WERI-Rb-1 (cell line): ENCODE measurements at regions not wholly inside any gene's neighbourhood (a gene's known extent, or its start where the extent isn't known, plus 50 kb on each side); places are given as distances from the start of the nearest gene placed in this dataset.

Experiments used
- DNase-seq: peaks from one replicate; pipeline ENCODE4 v3.0.0-alpha.2; 2020
- H3K27ac ChIP-seq: fragments of 250-450 bp; sonication (Bioruptor Pico); 2 replicates; pipeline ENCODE4 v1.5.1; 2020; ENCODE audit warnings: mild to moderate bottlenecking, moderate library complexity
- H3K27me3 ChIP-seq: fragments of 250-450 bp; sonication (Bioruptor Pico); 2 replicates; pipeline ENCODE4 v1.5.1; 2021; ENCODE audit warnings: mild to moderate bottlenecking, low read depth, moderate library complexity; ENCODE audit not compliant: insufficient read depth, severe bottlenecking
- H3K36me3 ChIP-seq: fragments of 250-450 bp; sonication (Bioruptor Pico); 2 replicates; pipeline ENCODE4 v1.5.1; 2020; ENCODE audit warnings: mild to moderate bottlenecking, moderate library complexity
- H3K4me3 ChIP-seq: 2 replicates; pipeline ENCODE4 v1.5.1; 2011; ENCODE audit warnings: low read depth, mild to moderate bottlenecking, control low read depth, low read length
- H3K9me3 ChIP-seq: fragments of 250-450 bp; sonication (Bioruptor Pico); 2 replicates; pipeline ENCODE4 v1.5.1; 2021; ENCODE audit warnings: mild to moderate bottlenecking, moderate library complexity; ENCODE audit not compliant: severe bottlenecking
- TF ChIP-seq, protein P1 (sequence below): IDR thresholded peaks from 2 replicates; pipeline ENCODE4 v1.5.1; 2011; ENCODE audit warnings: low read depth, mild to moderate bottlenecking, control low read depth, inconsistent platforms, low read length

- no peaks in the 10 kb centered on the region for H3K27me3 ChIP-seq
- TF ChIP-seq, protein P1, sequence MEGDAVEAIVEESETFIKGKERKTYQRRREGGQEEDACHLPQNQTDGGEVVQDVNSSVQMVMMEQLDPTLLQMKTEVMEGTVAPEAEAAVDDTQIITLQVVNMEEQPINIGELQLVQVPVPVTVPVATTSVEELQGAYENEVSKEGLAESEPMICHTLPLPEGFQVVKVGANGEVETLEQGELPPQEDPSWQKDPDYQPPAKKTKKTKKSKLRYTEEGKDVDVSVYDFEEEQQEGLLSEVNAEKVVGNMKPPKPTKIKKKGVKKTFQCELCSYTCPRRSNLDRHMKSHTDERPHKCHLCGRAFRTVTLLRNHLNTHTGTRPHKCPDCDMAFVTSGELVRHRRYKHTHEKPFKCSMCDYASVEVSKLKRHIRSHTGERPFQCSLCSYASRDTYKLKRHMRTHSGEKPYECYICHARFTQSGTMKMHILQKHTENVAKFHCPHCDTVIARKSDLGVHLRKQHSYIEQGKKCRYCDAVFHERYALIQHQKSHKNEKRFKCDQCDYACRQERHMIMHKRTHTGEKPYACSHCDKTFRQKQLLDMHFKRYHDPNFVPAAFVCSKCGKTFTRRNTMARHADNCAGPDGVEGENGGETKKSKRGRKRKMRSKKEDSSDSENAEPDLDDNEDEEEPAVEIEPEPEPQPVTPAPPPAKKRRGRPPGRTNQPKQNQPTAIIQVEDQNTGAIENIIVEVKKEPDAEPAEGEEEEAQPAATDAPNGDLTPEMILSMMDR, result no peak
- H3K27ac ChIP-seq, result no peak overlapping the region
- DNase-seq, result no peak
- H3K36me3 ChIP-seq, result no peaks in the 10 kb centered on the region
- H3K9me3 ChIP-seq, result peaks cover 4% of the 10 kb centered on the region
- no peak overlapping the region for H3K4me3 ChIP-seq
These were observed 1022.3 kb upstream of the CNTNAP5 start for GRCh38 chr2:123002660-123003248.

DNA sequence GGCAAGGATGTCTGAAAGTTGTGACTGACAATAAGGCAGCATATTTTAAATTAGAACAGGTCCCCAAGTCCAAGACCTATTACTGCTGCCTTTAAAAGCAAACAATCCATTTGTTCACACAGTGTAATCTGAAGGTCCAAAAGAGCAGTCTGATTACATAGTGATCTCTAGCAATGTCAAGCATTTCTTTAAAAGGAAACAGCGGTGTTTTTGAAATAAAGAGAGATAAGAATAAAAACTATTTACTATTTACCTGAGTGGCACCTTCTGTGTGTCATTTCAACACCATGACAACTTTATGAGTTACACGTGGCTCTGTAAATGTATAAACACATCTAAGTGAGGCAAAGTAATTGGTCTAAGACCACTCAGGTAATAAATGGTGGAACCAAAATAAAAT lies 1009.9 kb upstream of the CNTNAP5 start:
- Histone ChIP-seq H3K9me3 (no peaks in the 10 kb centered on the region), H3K36me3 (no peaks in the 10 kb centered on the region), H3K4me3 (no peak overlapping the region), H3K27me3 (no peaks in the 10 kb centered on the region), H3K27ac (no peak overlapping the region)
- TF ChIP-seq, protein P1, result no peak
- no peak for DNase-seq

DNA sequence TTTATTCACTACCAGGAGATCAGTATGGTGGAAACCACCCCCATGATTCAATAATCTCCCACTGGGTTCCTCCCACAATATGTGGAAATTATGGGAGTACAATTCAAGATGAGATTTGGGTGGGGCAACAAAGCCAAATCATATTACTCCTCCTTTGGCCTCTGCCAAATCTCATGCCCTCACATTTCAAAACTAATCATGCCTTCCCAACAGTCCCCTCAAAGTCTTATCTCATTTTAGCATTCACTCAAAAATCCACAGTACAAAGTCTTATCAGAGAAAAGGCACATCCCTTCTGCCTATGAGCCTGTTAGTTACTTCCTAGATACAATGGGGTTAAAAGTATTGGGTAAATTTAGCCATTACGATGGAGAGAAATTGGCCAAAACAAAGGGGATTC lies 989.5 kb upstream of the CNTNAP5 start:
- TF ChIP-seq, protein P1, result no peak
- Histone ChIP-seq H3K27me3 (no peaks in the 10 kb centered on the region), H3K9me3 (no peaks in the 10 kb centered on the region), H3K27ac (no peak overlapping the region), H3K4me3 (no peak overlapping the region), H3K36me3 (no peaks in the 10 kb centered on the region)
- DNase-seq, result no peak

DNA sequence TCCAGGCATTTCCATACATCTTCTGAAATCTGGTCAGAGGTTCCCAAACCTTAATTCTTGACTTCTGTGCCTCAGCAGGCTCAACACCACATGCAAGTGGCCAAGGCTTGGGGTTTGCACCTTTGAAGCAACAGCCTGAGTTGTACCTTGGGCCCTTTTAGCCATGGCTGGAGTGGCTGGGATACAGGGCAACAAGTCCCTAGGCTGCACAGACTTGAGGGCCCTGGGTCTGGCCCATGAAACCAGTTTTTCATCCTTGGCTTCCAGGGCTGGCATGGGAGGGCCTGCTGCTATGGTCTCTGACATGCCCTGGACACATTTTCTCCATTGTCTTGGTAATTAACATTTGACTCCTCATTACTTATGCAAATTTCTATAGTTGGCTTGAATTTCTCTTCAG lies 988.8 kb upstream of the CNTNAP5 start:
- H3K27ac ChIP-seq, result no peak overlapping the region
- no peak for DNase-seq
- TF ChIP-seq, protein P1, result no peak

DNA sequence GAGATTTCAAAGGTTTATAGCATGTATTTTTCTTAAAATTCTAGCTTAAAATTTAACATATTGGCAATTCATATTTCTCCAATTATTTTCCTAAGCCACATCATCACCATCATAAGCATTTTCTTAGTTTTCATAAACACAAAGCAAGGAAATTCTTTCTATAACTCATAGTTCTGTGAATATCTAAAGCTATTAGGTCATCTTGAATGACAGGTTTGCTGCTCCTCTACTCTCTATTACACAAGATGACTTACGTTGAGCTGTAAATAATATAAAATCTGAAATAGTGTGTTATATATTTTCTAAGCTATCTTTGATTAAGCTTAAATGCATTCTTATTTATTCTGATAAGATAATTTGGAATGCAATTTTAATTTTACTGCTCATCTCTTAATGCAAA lies 984.6 kb upstream of the CNTNAP5 start:
- H3K4me3 ChIP-seq, result no peak overlapping the region
- no peak overlapping the region for H3K27ac ChIP-seq
- no peak for DNase-seq
- no peaks in the 10 kb centered on the region for H3K36me3 ChIP-seq
- TF ChIP-seq, protein P1, result no peak
- no peaks in the 10 kb centered on the region for H3K9me3 ChIP-seq
- no peaks in the 10 kb centered on the region for H3K27me3 ChIP-seq

More for the DNA sequence above, 988.8 kb upstream of the CNTNAP5 start:
- Histone ChIP-seq H3K4me3 (no peak overlapping the region), H3K9me3 (no peaks in the 10 kb centered on the region), H3K27me3 (no peaks in the 10 kb centered on the region), H3K36me3 (no peaks in the 10 kb centered on the region)

DNA sequence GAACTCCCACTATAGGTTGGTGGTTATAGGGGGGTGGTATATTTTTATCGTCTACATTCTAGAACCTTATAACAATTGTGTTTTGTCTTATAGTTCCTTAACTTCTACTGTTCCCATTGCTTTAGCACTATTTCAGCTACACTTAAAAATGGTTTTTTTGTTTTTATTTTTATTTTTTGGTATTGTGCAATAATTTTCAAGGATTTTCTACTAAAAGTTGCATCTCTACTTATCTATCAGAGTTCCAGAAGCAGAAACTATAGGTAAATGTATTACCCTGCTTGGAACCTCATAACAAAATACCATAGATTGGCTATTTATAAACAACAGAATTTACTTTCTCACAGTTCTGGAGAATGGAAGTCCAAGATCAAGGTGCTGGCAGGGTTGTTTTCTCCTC lies 981.6 kb upstream of the CNTNAP5 start:
- H3K27ac ChIP-seq, result no peak overlapping the region
- DNase-seq, result no peak
- no peaks in the 10 kb centered on the region for H3K36me3 ChIP-seq
- TF ChIP-seq, protein P1, result no peak
- H3K4me3 ChIP-seq, result no peak overlapping the region
- H3K27me3 ChIP-seq, result no peaks in the 10 kb centered on the region
- H3K9me3 ChIP-seq, result no peaks in the 10 kb centered on the region
